ENCODE measurements at regions not wholly inside any gene's neighbourhood (a gene's known extent, or its start where the extent isn't known, plus 50 kb on each side); places are given as distances from the start of the nearest gene placed in this dataset.

GRCh38 chr5:10099548-10099947 lies 150.1 kb downstream of the ATPSCKMT start:
- Histone ChIP-seq H3K9ac (no peak overlapping the region), H3F3A (ENCODE audit: low read depth) (peaks cover 23% of the 10 kb centered on the region), H2AFZ (replicated peaks) (no peak overlapping the region), H3K4me3 (no peak overlapping the region), H3K36me3 (no peaks in the 10 kb centered on the region), H3K27ac (no peak overlapping the region), H3K79me2 (ENCODE audit: low read depth) (no peaks in the 10 kb centered on the region), H3K4me1 (peaks cover 26% of the 10 kb centered on the region), H3K4me2 (no peak overlapping the region), H3K27me3 (no peaks in the 10 kb centered on the region), H4K20me1 (ENCODE audit: low read depth) (no peaks in the 10 kb centered on the region), H3K9me3 (ENCODE audit: low read depth) (peaks cover 8% of the 10 kb centered on the region)
- Mint-ChIP-seq H3K4me3 (no peak overlapping the region), H3K36me3 (peaks cover 15% of the 10 kb centered on the region), H3K27ac (no peak overlapping the region), H3K4me1 (peaks cover 28% of the 10 kb centered on the region), H3K27me3 (ENCODE audit: insufficient read depth, low read depth) (peaks cover 4% of the 10 kb centered on the region), H3K9me3 (peaks cover 52% of the 10 kb centered on the region)
- TF ChIP-seq EZH2 (IDR thresholded peaks at IDR 0.05) (no peak), CTCF (IDR thresholded peaks at IDR 0.05) (no peak)
- DNase-seq (ENCODE audit: low spot score), result no peak

GRCh38 chr5:10091701-10092100 lies 158.0 kb downstream of the ATPSCKMT start:
- H3K27ac ChIP-seq, result no peak overlapping the region
- Mint-ChIP-seq H3K36me3 (peaks cover 5% of the 10 kb centered on the region), H3K27ac (no peak overlapping the region)

DNA sequence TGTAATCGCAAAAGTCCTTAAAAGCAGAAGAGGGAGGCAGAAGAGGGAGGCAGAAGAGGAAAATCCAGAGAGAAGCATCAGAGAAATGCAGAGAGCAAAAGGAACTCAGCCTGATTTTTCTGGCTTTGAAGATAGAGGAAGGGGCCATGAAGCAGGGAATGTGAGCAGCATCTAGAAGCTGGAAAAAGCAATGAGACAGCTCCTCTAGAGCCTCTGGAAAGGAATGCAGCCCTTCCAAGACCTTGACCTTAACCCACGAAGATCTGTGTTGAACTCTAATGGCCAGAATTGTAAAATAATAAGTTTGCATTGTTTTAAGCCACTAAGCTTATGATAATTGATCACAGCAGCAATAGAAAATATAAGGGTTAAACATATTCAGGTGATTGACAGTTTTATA lies 159.6 kb downstream of the ATPSCKMT start:
- Mint-ChIP-seq H3K36me3 (peaks cover 5% of the 10 kb centered on the region), H3K9me3 (peaks cover 34% of the 10 kb centered on the region), H3K4me1 (no peaks in the 10 kb centered on the region), H3K27ac (no peak overlapping the region), H3K4me3 (no peak overlapping the region), H3K27me3 (ENCODE audit: insufficient read depth, low read depth) (no peaks in the 10 kb centered on the region)
- Histone ChIP-seq H3K4me3 (no peak overlapping the region), H3K79me2 (ENCODE audit: low read depth) (no peaks in the 10 kb centered on the region), H2AFZ (replicated peaks) (no peak overlapping the region), H4K20me1 (ENCODE audit: low read depth) (no peaks in the 10 kb centered on the region), H3F3A (ENCODE audit: low read depth) (no peaks in the 10 kb centered on the region), H3K36me3 (no peaks in the 10 kb centered on the region), H3K27ac (no peak overlapping the region), H3K4me2 (no peak overlapping the region), H3K4me1 (no peaks in the 10 kb centered on the region), H3K27me3 (no peaks in the 10 kb centered on the region), H3K9me3 (ENCODE audit: low read depth) (peaks cover 6% of the 10 kb centered on the region), H3K9ac (no peak overlapping the region)
- no peak for TF ChIP-seq EZH2phosphoT487 (IDR thresholded peaks at IDR 0.05)
- no peak for TF ChIP-seq CTCF (IDR thresholded peaks at IDR 0.05)
- TF ChIP-seq EZH2 (IDR thresholded peaks at IDR 0.05), result no peak
- DNase-seq (ENCODE audit: low spot score), result no peak

More at GRCh38 chr5:10091701-10092100, 158.0 kb downstream of the ATPSCKMT start:
- Histone ChIP-seq H3K79me2 (ENCODE audit: low read depth) (no peaks in the 10 kb centered on the region), H3F3A (ENCODE audit: low read depth) (no peaks in the 10 kb centered on the region), H2AFZ (replicated peaks) (no peak overlapping the region), H3K4me1 (no peaks in the 10 kb centered on the region), H3K9ac (no peak overlapping the region), H3K36me3 (no peaks in the 10 kb centered on the region), H3K4me3 (no peak overlapping the region), H3K9me3 (ENCODE audit: low read depth) (peaks cover 6% of the 10 kb centered on the region), H3K4me2 (no peak overlapping the region), H4K20me1 (ENCODE audit: low read depth) (no peaks in the 10 kb centered on the region), H3K27me3 (no peaks in the 10 kb centered on the region)
- H3K27me3 Mint-ChIP-seq (ENCODE audit: insufficient read depth, low read depth), result no peaks in the 10 kb centered on the region
- DNase-seq (ENCODE audit: low spot score), result no peak
- no peak overlapping the region for H3K4me3 Mint-ChIP-seq
- H3K9me3 Mint-ChIP-seq, result peaks cover 48% of the 10 kb centered on the region
- no peaks in the 10 kb centered on the region for H3K4me1 Mint-ChIP-seq
- TF ChIP-seq EZH2 (IDR thresholded peaks at IDR 0.05), result no peak
- TF ChIP-seq EZH2phosphoT487 (IDR thresholded peaks at IDR 0.05), result no peak
- no peak for TF ChIP-seq CTCF (IDR thresholded peaks at IDR 0.05)

Data from neural progenitor cell (in vitro differentiated cells).